ENCODE measurements at regions not wholly inside any gene's neighbourhood (a gene's known extent, or its start where the extent isn't known, plus 50 kb on each side); places are given as distances from the start of the nearest gene placed in this dataset.
A peak's percentile ranks its signal among the peaks of the same experiment; 100 is the strongest.
"Not testable (repeated sequence)": the region's sequence is repeated elsewhere in the genome, so short reads cannot be mapped to it uniquely, and the experiment has no call there.

GRCh38 chr1:19591482-19592091 lies 52.5 kb upstream of the NBL1 start:
- no peak for DNase-seq (ENCODE audit: low read depth)

GRCh38 chr1:19585507-19585906 lies 58.6 kb upstream of the NBL1 start:
- DNase-seq (ENCODE audit: low read depth) = no peak

GRCh38 chr1:19582318-19582717 lies 61.8 kb upstream of the NBL1 start:
- DNase-seq (ENCODE audit: low read depth) = peak; percentile 65

GRCh38 chr1:19581381-19581780 lies 62.7 kb upstream of the NBL1 start:
- DNase-seq (ENCODE audit: low read depth) = no peak

GRCh38 chr1:19577561-19577960 lies 66.5 kb upstream of the NBL1 start:
- no peak for DNase-seq (ENCODE audit: low read depth)

GRCh38 chr1:19577036-19577435 lies 67.1 kb upstream of the NBL1 start:
- no peak for DNase-seq (ENCODE audit: low read depth)

GRCh38 chr1:19569786-19570185 lies 74.3 kb upstream of the NBL1 start:
- no peak for DNase-seq (ENCODE audit: low read depth)

- no peak for DNase-seq (ENCODE audit: low read depth)
These were observed 77.1 kb upstream of the NBL1 start for GRCh38 chr1:19567041-19567440.

- DNase-seq (ENCODE audit: low read depth) = no peak
These were observed 79.0 kb upstream of the CAPZB start for GRCh38 chr1:19564366-19564765.

GRCh38 chr1:19563324-19564097 lies 78.2 kb upstream of the CAPZB start:
- no peak for DNase-seq (ENCODE audit: low read depth)

- DNase-seq (ENCODE audit: low read depth) = no peak
These were observed 77.5 kb upstream of the CAPZB start for GRCh38 chr1:19562847-19563246.

- DNase-seq (ENCODE audit: low read depth) = no peak
These were observed 75.1 kb upstream of the CAPZB start for GRCh38 chr1:19560480-19560879.

GRCh38 chr1:19559641-19560040 lies 74.3 kb upstream of the CAPZB start:
- DNase-seq (ENCODE audit: low read depth) = no peak

- no peak for DNase-seq (ENCODE audit: low read depth)
These were observed 72.3 kb upstream of the CAPZB start for GRCh38 chr1:19557609-19558051.

- DNase-seq (ENCODE audit: low read depth) = no peak
These were observed 68.8 kb upstream of the CAPZB start for GRCh38 chr1:19554090-19554489.

- DNase-seq (ENCODE audit: low read depth) = no peak
These were observed 67.1 kb upstream of the CAPZB start for GRCh38 chr1:19552291-19553010.

- DNase-seq (ENCODE audit: low read depth) = not testable (repeated sequence)
These were observed 66.5 kb upstream of the CAPZB start for GRCh38 chr1:19551837-19552236.

GRCh38 chr1:19550437-19550836 lies 65.1 kb upstream of the CAPZB start:
- DNase-seq (ENCODE audit: low read depth) = not testable (repeated sequence)

GRCh38 chr1:19547814-19548213 lies 62.5 kb upstream of the CAPZB start:
- DNase-seq (ENCODE audit: low read depth) = no peak

- DNase-seq (ENCODE audit: low read depth) = no peak
These were observed 51.2 kb upstream of the CAPZB start for GRCh38 chr1:19536519-19536918.

- no peak for DNase-seq (ENCODE audit: low read depth)
These were observed 49.9 kb upstream of the CAPZB start for GRCh38 chr1:19535214-19535613.

Measured in stimulated activated CD8-positive, alpha-beta memory T cell treated with anti-CD3 and anti-CD28 coated beads, Interleukin-12 subunit alpha, Interleukin-12 subunit beta, amount 100 ng/mL, for 1 hour (primary cell).